Suprapubic skin (tissue), 4 donors: ENCODE measurements at regions not wholly inside any gene's neighbourhood (a gene's known extent, or its start where the extent isn't known, plus 50 kb on each side); places are given as distances from the start of the nearest gene placed in this dataset.

Source experiments
- DNase-seq, 2 donors: peaks; one replicate each; pipeline ENCODE4 v3.0.0-alpha.2; 2019; ENCODE audit warnings: low spot score in 2 of 2
- H3K27ac ChIP-seq: fragments of 200-600 bp; sonication (generic); one replicate; pipeline ENCODE4 v1.5.1; 2019
- H3K27me3 ChIP-seq: fragments of 200-600 bp; sonication (generic); one replicate; pipeline ENCODE4 v1.5.1; 2019
- H3K36me3 ChIP-seq: fragments of 200-600 bp; sonication (generic); one replicate; pipeline ENCODE4 v1.5.1; 2019
- H3K4me1 ChIP-seq: fragments of 200-600 bp; sonication (generic); one replicate; pipeline ENCODE4 v1.5.1; 2019
- H3K4me3 ChIP-seq: fragments of 200-600 bp; sonication (generic); one replicate; pipeline ENCODE4 v1.5.1; 2019; ENCODE audit warnings: mild to moderate bottlenecking
- H3K9me3 ChIP-seq: fragments of 200-600 bp; sonication (generic); one replicate; pipeline ENCODE4 v1.5.1; 2019
- EP300 ChIP-seq: sonication (generic); formaldehyde crosslinking; IDR thresholded peaks from one replicate; pipeline ENCODE4 v1.6.1; 2017; ENCODE audit warnings: antibody characterized with exemption
- POLR2A ChIP-seq, 2 donors: fragments of 450-650 bp; IDR thresholded peaks; one replicate each; pipeline ENCODE4 v1.6.1; 2017; ENCODE audit warnings: antibody characterized with exemption in 2 of 2, mild to moderate bottlenecking in 2 of 2, moderate library complexity in 2 of 2
- POLR2AphosphoS5 ChIP-seq, 3 donors: sonication (generic); formaldehyde crosslinking; IDR thresholded peaks; one replicate each; pipeline ENCODE4 v1.6.1; 2017; ENCODE audit warnings: antibody characterized with exemption in 3 of 3
- WGBS: methylation state at CpG from one replicate; pipeline ENCODE4 v1.1.5; 2018; 5-methylcytosine and 5-hydroxymethylcytosine counted together
- TF ChIP-seq, protein P1 (sequence below), 2 donors: fragments of 200-600 bp in 1 of 2; fragments of 450-650 bp in 1 of 2; sonication (generic) in 1 of 2; IDR thresholded peaks; one replicate each; pipeline ENCODE4 v1.5.1; 2016 to 2019; ENCODE audit warnings: antibody characterized with exemption in 2 of 2, mild to moderate bottlenecking in 1 of 2, moderate library complexity in 1 of 2

DNA sequence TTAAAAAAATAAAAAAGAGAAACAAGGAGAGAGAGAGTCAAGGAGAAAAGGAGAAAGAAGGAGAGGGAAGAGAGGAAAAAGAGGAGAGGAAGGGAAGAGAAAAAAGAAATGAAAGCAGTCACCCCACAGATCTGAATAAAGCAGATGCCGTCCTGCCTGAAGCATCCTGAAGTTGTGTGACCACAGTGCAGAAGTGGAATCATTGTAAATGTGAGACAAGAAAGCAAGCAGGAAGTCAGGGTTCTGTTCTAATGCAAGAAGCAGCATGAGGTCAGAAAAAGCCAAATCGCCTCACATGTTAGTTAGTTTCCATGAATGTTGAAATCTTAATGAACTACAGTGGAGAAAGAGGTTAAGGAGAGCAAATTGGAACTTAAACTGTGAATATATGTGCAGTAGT lies 692.5 kb downstream of the CENPC start:
- 57% methylated on average over 2 of the region's 2 CpGs for WGBS
- Histone ChIP-seq H3K9me3 (no peaks in the 10 kb centered on the region), H3K4me1 (no peaks in the 10 kb centered on the region)

DNA sequence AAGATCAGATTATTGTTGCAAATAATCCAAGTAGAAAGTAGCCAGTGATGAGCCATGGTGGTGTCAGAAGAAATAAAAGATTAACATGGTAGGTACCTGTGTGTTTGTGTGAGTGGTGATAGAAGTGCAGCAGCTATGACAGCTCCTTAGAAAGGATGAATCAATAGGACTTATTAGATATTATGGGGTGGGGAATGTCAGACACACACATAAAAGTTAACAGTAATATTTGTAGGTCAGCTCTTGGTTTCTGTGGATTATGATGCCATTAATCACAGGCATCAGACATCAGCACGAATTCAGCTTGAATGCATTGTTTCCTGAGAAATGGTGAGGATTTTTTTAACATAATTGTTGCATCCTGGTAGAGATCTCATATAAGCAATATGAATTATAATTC lies 695.7 kb downstream of the CENPC start:
- Histone ChIP-seq H3K9me3 (no peaks in the 10 kb centered on the region), H3K27ac (no peak overlapping the region), H3K36me3 (no peaks in the 10 kb centered on the region), H3K4me3 (no peak overlapping the region), H3K27me3 (no peaks in the 10 kb centered on the region), H3K4me1 (no peaks in the 10 kb centered on the region)
- DNase-seq = no peak
- TF ChIP-seq EP300 = no peak
- TF ChIP-seq POLR2AphosphoS5 (IDR thresholded peaks at IDR 0.05) = no peak
- TF ChIP-seq, protein P1, sequence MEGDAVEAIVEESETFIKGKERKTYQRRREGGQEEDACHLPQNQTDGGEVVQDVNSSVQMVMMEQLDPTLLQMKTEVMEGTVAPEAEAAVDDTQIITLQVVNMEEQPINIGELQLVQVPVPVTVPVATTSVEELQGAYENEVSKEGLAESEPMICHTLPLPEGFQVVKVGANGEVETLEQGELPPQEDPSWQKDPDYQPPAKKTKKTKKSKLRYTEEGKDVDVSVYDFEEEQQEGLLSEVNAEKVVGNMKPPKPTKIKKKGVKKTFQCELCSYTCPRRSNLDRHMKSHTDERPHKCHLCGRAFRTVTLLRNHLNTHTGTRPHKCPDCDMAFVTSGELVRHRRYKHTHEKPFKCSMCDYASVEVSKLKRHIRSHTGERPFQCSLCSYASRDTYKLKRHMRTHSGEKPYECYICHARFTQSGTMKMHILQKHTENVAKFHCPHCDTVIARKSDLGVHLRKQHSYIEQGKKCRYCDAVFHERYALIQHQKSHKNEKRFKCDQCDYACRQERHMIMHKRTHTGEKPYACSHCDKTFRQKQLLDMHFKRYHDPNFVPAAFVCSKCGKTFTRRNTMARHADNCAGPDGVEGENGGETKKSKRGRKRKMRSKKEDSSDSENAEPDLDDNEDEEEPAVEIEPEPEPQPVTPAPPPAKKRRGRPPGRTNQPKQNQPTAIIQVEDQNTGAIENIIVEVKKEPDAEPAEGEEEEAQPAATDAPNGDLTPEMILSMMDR (IDR thresholded peaks at IDR 0.05) = no peak
- no peak for TF ChIP-seq POLR2A (IDR thresholded peaks at IDR 0.05)
- WGBS = 29% methylated on average over 1 of the region's 1 CpG

More for the DNA sequence above, 692.5 kb downstream of the CENPC start:
- DNase-seq = no peak
- TF ChIP-seq POLR2A (IDR thresholded peaks at IDR 0.05) (no peak), EP300 (no peak), POLR2AphosphoS5 (IDR thresholded peaks at IDR 0.05) (no peak)
- TF ChIP-seq, protein P1 (IDR thresholded peaks at IDR 0.05) = no peak
- Histone ChIP-seq H3K27me3 (no peaks in the 10 kb centered on the region), H3K4me3 (no peak overlapping the region), H3K36me3 (no peaks in the 10 kb centered on the region), H3K27ac (no peak overlapping the region)

DNA sequence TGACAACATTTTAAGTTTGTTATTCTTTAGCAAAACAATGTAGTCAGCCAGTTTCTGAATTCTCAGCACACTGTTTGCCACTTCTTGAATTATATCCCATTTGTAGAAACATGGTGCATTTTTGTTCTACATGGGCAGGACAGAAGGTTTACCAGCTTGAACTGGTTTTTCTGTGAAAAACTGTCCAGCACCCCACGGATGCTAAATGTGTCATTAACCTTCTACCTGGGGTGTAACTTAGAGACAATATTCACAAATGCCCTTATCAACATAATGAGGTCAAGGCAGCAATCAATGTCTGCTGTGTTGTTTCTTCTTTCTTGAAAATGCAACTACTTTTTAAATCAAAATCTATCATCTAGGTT lies 702.6 kb downstream of the CENPC start:
- Histone ChIP-seq H3K27me3 (no peaks in the 10 kb centered on the region), H3K9me3 (no peaks in the 10 kb centered on the region), H3K4me3 (no peak overlapping the region), H3K27ac (no peak overlapping the region), H3K4me1 (no peaks in the 10 kb centered on the region), H3K36me3 (no peaks in the 10 kb centered on the region)
- TF ChIP-seq POLR2AphosphoS5 (IDR thresholded peaks at IDR 0.05) (no peak), EP300 (no peak), POLR2A (IDR thresholded peaks at IDR 0.05) (no peak)
- TF ChIP-seq, protein P1 (IDR thresholded peaks at IDR 0.05) = no peak
- 52% methylated on average over 1 of the region's 1 CpG for WGBS
- no peak for DNase-seq

DNA sequence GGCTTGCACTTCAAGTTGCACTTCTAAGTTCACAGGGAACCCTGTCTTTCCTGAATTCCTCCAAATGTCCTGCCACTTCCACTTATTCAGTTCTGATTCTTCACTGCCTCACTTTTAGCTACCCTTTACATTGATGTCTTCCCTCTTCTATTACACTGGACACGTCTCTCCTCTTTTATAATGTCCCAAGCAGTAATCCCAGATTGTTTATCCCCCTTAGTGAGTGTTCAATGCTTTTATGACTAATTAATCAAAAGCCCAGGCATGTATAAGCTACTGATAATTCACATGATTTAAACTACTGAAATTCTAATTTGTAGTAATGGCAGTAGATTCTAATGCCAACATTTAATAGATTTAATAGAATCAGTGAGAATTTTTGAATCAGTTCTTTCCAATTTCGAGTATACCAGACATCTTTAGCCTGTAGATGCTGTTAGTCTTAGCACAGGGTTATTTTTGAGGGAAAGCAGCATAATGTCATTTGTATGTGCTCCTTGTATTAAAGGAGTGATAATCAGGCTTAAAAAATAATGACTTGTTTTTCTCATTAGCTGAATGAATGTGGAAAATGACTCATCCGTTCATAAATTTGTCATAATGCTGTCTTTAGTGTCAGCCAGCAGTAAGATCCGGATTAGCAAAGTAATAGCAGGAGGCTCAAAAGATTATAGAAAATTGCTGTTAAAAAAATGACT lies 703.1 kb downstream of the CENPC start:
- 39% methylated on average over 4 of the region's 4 CpGs for WGBS
- no peak overlapping the region for H3K4me3 ChIP-seq
- no peak for TF ChIP-seq POLR2A (IDR thresholded peaks at IDR 0.05)
- TF ChIP-seq, protein P1 (IDR thresholded peaks at IDR 0.05) = no peak
- no peak for TF ChIP-seq EP300
- no peak for TF ChIP-seq POLR2AphosphoS5 (IDR thresholded peaks at IDR 0.05)
- H3K27me3 ChIP-seq = no peaks in the 10 kb centered on the region
- H3K4me1 ChIP-seq = no peaks in the 10 kb centered on the region
- DNase-seq = no peak
- H3K36me3 ChIP-seq = no peaks in the 10 kb centered on the region
- H3K9me3 ChIP-seq = no peaks in the 10 kb centered on the region
- no peak overlapping the region for H3K27ac ChIP-seq

DNA sequence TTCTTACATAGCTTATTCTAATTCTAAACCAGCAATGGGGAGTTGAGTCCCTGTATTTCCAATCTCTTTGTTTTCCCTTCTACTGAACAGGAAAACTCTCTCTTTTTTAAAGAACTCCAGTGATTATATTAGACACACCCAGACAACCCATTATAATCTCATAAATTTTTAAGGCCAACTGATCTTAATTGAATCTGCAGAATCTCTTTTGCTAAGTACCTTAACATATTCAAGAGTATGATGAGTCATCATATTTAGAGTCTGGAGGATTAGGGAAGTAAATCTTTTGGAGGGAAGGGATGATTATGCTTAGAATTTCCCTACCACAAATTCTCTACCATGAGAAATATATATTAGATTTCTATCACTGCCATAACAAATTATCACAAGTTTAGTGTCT lies 705.1 kb downstream of the CENPC start:
- no peak for DNase-seq
- Histone ChIP-seq H3K4me3 (no peak overlapping the region), H3K27me3 (no peaks in the 10 kb centered on the region), H3K27ac (no peak overlapping the region), H3K36me3 (no peaks in the 10 kb centered on the region), H3K4me1 (no peaks in the 10 kb centered on the region), H3K9me3 (no peaks in the 10 kb centered on the region)
- TF ChIP-seq EP300 (no peak), POLR2A (IDR thresholded peaks at IDR 0.05) (no peak)
